MM.1S (cell line): ENCODE measurements at regions not wholly inside any gene's neighbourhood (a gene's known extent, or its start where the extent isn't known, plus 50 kb on each side); places are given as distances from the start of the nearest gene placed in this dataset.

Experiments used
- DNase-seq: peaks from one replicate; pipeline ENCODE4 v3.0.0-alpha.2; 2015
- H2AFZ ChIP-seq: fragments of 300-600 bp; sonication (generic); 2 replicates; pipeline ENCODE4 v1.6.0; 2016; ENCODE audit warnings: antibody characterized with exemption, low read length
- H3F3A ChIP-seq: fragments of 300-600 bp; sonication (generic); 2 replicates; pipeline ENCODE4 v1.6.1; 2016; ENCODE audit warnings: mild to moderate bottlenecking, antibody characterized with exemption, low read length, moderate library complexity, mixed read lengths; ENCODE audit not compliant: insufficient read depth
- H3K27ac ChIP-seq: fragments of 300-600 bp; sonication (generic); 2 replicates; pipeline ENCODE4 v1.5.1; 2016; ENCODE audit warnings: mild to moderate bottlenecking, low read length
- H3K27me3 ChIP-seq: fragments of 300-600 bp; sonication (generic); replicated peaks from 2 replicates; pipeline ENCODE4 v1.6.0; 2016; ENCODE audit warnings: low read length; ENCODE audit not compliant: insufficient read depth
- H3K36me3 ChIP-seq: fragments of 300-600 bp; sonication (generic); replicated peaks from 2 replicates; pipeline ENCODE4 v1.6.1; 2016; ENCODE audit warnings: mild to moderate bottlenecking, low read length, mixed read lengths; ENCODE audit not compliant: insufficient read depth
- H3K4me1 ChIP-seq: fragments of 300-600 bp; sonication (generic); 2 replicates; pipeline ENCODE4 v1.6.1; 2016; ENCODE audit warnings: low read length, mixed read lengths
- H3K4me2 ChIP-seq: fragments of 300-600 bp; sonication (generic); 2 replicates; pipeline ENCODE4 v1.6.0; 2016; ENCODE audit warnings: low read depth, low read length
- H3K4me3 ChIP-seq: fragments of 300-600 bp; sonication (generic); 2 replicates; pipeline ENCODE4 v1.5.1; 2016; ENCODE audit warnings: low read length, mixed read lengths
- H3K79me2 ChIP-seq: fragments of 300-600 bp; sonication (generic); 2 replicates; pipeline ENCODE4 v1.6.1; 2016; ENCODE audit warnings: mixed run types, low read length, mixed read lengths
- H3K9ac ChIP-seq: fragments of 300-600 bp; sonication (generic); 2 replicates; pipeline ENCODE4 v1.6.1; 2016; ENCODE audit warnings: low read length, mixed read lengths
- H3K9me2 ChIP-seq: fragments of 300-600 bp; sonication (generic); replicated peaks from 2 replicates; pipeline ENCODE4 v1.6.1; 2016; ENCODE audit warnings: mild to moderate bottlenecking, low read length, mixed read lengths; ENCODE audit not compliant: insufficient read depth
- H3K9me3 ChIP-seq: fragments of 300-600 bp; sonication (generic); replicated peaks from 2 replicates; pipeline ENCODE4 v1.6.1; 2016; ENCODE audit warnings: mild to moderate bottlenecking, low read length, mixed read lengths; ENCODE audit not compliant: insufficient read depth
- H4K20me1 ChIP-seq: fragments of 300-600 bp; sonication (generic); 2 replicates; pipeline ENCODE4 v1.6.1; 2016; ENCODE audit warnings: mild to moderate bottlenecking, low read length, moderate library complexity, mixed read lengths; ENCODE audit not compliant: insufficient read depth
- EZH2 ChIP-seq: fragments of 300-600 bp; sonication (generic); optimal IDR thresholded peaks from 2 replicates; pipeline ENCODE3; 2017; ENCODE audit warnings: low read depth, mild to moderate bottlenecking, antibody characterized with exemption, low read length, mixed read lengths
- EZH2phosphoT487 ChIP-seq: fragments of 300-600 bp; sonication (generic); IDR thresholded peaks from 2 replicates; pipeline ENCODE4 v1.6.1; 2018; ENCODE audit warnings: antibody characterized with exemption, low read length
- TF ChIP-seq, protein P1 (sequence below): fragments of 300-600 bp; sonication (generic); IDR thresholded peaks from 2 replicates; pipeline ENCODE4 v1.5.1; 2016; ENCODE audit warnings: antibody characterized with exemption, low read length, mixed read lengths

GRCh38 chrX:113980953-113981352 lies 602.9 kb upstream of the HTR2C start:
- Histone ChIP-seq H3K4me3 (no peak overlapping the region), H3K9ac (no peak overlapping the region), H3K27me3 (no peaks in the 10 kb centered on the region), H3K79me2 (no peaks in the 10 kb centered on the region), H3K4me2 (no peak overlapping the region), H2AFZ (no peak overlapping the region), H3K27ac (no peak overlapping the region), H3K4me1 (no peaks in the 10 kb centered on the region), H4K20me1 (no peaks in the 10 kb centered on the region), H3K9me2 (no peaks in the 10 kb centered on the region), H3K9me3 (no peaks in the 10 kb centered on the region), H3F3A (no peaks in the 10 kb centered on the region), H3K36me3 (no peaks in the 10 kb centered on the region)
- no peak for DNase-seq
- TF ChIP-seq, protein P1, sequence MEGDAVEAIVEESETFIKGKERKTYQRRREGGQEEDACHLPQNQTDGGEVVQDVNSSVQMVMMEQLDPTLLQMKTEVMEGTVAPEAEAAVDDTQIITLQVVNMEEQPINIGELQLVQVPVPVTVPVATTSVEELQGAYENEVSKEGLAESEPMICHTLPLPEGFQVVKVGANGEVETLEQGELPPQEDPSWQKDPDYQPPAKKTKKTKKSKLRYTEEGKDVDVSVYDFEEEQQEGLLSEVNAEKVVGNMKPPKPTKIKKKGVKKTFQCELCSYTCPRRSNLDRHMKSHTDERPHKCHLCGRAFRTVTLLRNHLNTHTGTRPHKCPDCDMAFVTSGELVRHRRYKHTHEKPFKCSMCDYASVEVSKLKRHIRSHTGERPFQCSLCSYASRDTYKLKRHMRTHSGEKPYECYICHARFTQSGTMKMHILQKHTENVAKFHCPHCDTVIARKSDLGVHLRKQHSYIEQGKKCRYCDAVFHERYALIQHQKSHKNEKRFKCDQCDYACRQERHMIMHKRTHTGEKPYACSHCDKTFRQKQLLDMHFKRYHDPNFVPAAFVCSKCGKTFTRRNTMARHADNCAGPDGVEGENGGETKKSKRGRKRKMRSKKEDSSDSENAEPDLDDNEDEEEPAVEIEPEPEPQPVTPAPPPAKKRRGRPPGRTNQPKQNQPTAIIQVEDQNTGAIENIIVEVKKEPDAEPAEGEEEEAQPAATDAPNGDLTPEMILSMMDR, result no peak

GRCh38 chrX:113977887-113978286 lies 606.0 kb upstream of the HTR2C start:
- H3K4me3 ChIP-seq, result no peak overlapping the region
- H3K27me3 ChIP-seq, result no peaks in the 10 kb centered on the region
- TF ChIP-seq EZH2phosphoT487 (no peak), EZH2 (no peak)
- TF ChIP-seq, protein P1, result no peak
- no peaks in the 10 kb centered on the region for H3K4me1 ChIP-seq
- H3K27ac ChIP-seq, result no peak overlapping the region
- H3K79me2 ChIP-seq, result no peaks in the 10 kb centered on the region
- no peaks in the 10 kb centered on the region for H3K9me3 ChIP-seq
- no peaks in the 10 kb centered on the region for H3K36me3 ChIP-seq
- no peak for DNase-seq
- H3K9ac ChIP-seq, result no peak overlapping the region
- H3K9me2 ChIP-seq, result no peaks in the 10 kb centered on the region
- H4K20me1 ChIP-seq, result no peaks in the 10 kb centered on the region
- H3K4me2 ChIP-seq, result no peak overlapping the region
- no peak overlapping the region for H2AFZ ChIP-seq
- H3F3A ChIP-seq, result no peaks in the 10 kb centered on the region

DNA sequence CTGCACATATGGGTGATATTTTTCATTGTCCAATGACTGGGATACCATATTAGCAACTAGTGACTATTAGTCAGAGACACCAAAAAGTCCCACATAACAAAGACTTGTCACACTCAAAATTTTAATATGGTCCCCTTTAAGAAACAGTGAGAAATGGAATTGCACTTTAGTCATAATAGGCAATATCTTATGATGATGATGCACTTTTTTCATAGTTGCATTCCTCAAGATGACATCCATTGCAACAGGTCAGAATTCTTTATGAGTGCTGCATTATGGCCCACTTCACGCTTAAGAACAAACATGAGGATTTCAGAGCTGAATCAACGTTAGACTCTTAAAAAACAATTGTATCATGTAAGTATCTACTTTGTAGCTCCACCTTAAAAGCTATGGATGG lies 608.4 kb upstream of the HTR2C start:
- Histone ChIP-seq H3K9ac (no peak overlapping the region), H2AFZ (no peak overlapping the region), H3K4me1 (no peaks in the 10 kb centered on the region), H3K36me3 (no peaks in the 10 kb centered on the region), H3K9me2 (no peaks in the 10 kb centered on the region), H3K4me3 (no peak overlapping the region), H3K27me3 (no peaks in the 10 kb centered on the region), H4K20me1 (no peaks in the 10 kb centered on the region), H3K4me2 (no peak overlapping the region), H3K79me2 (no peaks in the 10 kb centered on the region), H3K27ac (no peak overlapping the region), H3F3A (no peaks in the 10 kb centered on the region), H3K9me3 (no peaks in the 10 kb centered on the region)
- TF ChIP-seq, protein P1, result no peak
- no peak for TF ChIP-seq EZH2phosphoT487
- TF ChIP-seq EZH2, result no peak
- no peak for DNase-seq

DNA sequence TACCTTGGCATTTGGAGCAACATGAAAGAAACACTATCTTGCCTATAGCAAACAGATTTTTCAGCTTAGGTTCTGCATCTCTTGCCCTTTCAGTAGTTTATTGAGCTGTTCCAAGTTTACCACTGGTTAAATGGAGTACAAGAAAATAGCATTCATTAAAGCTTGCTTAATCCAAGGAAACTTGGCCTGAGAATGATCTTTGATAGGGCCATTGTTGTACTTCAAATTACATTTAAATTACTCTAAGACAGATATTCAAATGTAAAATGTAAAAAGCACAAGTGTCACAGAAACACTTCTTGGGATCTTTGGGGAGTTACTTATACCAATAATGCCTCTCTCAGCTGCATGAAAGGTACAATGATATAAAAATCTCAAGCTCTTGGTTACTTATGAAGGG lies 609.0 kb upstream of the HTR2C start:
- H2AFZ ChIP-seq, result no peak overlapping the region
- H3K36me3 ChIP-seq, result no peaks in the 10 kb centered on the region
- H3K4me1 ChIP-seq, result no peaks in the 10 kb centered on the region
- no peaks in the 10 kb centered on the region for H3F3A ChIP-seq
- no peaks in the 10 kb centered on the region for H3K27me3 ChIP-seq
- DNase-seq, result no peak
- no peaks in the 10 kb centered on the region for H4K20me1 ChIP-seq
- H3K9me2 ChIP-seq, result no peaks in the 10 kb centered on the region
- no peak overlapping the region for H3K4me2 ChIP-seq
- H3K4me3 ChIP-seq, result no peak overlapping the region
- TF ChIP-seq, protein P1, result no peak
- TF ChIP-seq EZH2phosphoT487, result no peak
- TF ChIP-seq EZH2, result no peak
- H3K9me3 ChIP-seq, result no peaks in the 10 kb centered on the region
- no peak overlapping the region for H3K27ac ChIP-seq
- H3K79me2 ChIP-seq, result no peaks in the 10 kb centered on the region
- no peak overlapping the region for H3K9ac ChIP-seq
